Natural killer cell treated with Interleukin-12 subunit alpha and Interleukin-12 subunit beta and Interleukin-15 and Interleukin-18, amount 100 ng/mL, for 72 hours (primary cell): ENCODE measurements at regions not wholly inside any gene's neighbourhood (a gene's known extent, or its start where the extent isn't known, plus 50 kb on each side); places are given as distances from the start of the nearest gene placed in this dataset.
A peak's percentile ranks its signal among the peaks of the same experiment; 100 is the strongest.

Experiments used
- ATAC-seq, 2 donors: fragments of 150-1000 bp; cut with Tn5 transposase in 1 of 2; sonication (Bioruptor Pico), chemical (Tn5 transposase) in 1 of 2; 2 replicates each; pipeline ENCODE4 v1.10.0; 2021
- DNase-seq: peaks from one replicate; pipeline ENCODE4 v3.0.0; 2022; ENCODE audit warnings: low spot score
- H3K27ac Mint-ChIP-seq, 2 donors: 1 replicate in 1 of 2; 2 replicates in 1 of 2; pipeline ENCODE4 v1.8.0; 2022; ENCODE audit warnings: mixed read lengths in 2 of 2, mild to moderate bottlenecking in 1 of 2, moderate library complexity in 1 of 2
- H3K27me3 Mint-ChIP-seq, 2 donors: 1 replicate in 1 of 2; 2 replicates in 1 of 2; pipeline ENCODE4 v1.8.0; 2022; ENCODE audit warnings: mixed read lengths in 2 of 2
- H3K36me3 Mint-ChIP-seq: one replicate; pipeline ENCODE4 v1.8.0; 2022; ENCODE audit warnings: mixed read lengths
- H3K4me1 Mint-ChIP-seq, 2 donors: 1 replicate in 1 of 2; 2 replicates in 1 of 2; pipeline ENCODE4 v1.8.0; 2022; ENCODE audit warnings: low read depth in 2 of 2, mixed read lengths in 2 of 2, mild to moderate bottlenecking in 1 of 2
- H3K4me3 Mint-ChIP-seq: one replicate; pipeline ENCODE4 v1.8.0; 2022; ENCODE audit warnings: mixed read lengths
- H3K9me3 Mint-ChIP-seq: 2 replicates; pipeline ENCODE4 v1.8.0; 2022; ENCODE audit warnings: mixed read lengths

- Mint-ChIP-seq H3K27me3 (peaks cover 14 to 18% of the 10 kb centered on the region in 2 donors), H3K36me3 (no peaks in the 10 kb centered on the region), H3K4me3 (no peak overlapping the region), H3K4me1 (no peaks in the 10 kb centered on the region), H3K27ac (no peak overlapping the region), H3K9me3 (no peaks in the 10 kb centered on the region)
- ATAC-seq (peak; percentile 22 to 58), DNase-seq (no peak)
Measured at GRCh38 chr19:30076751-30077670, 135.0 kb downstream of the URI1 start.

- Mint-ChIP-seq H3K4me3 (no peak overlapping the region), H3K27me3 (peaks cover 18 to 21% of the 10 kb centered on the region in 2 donors), H3K27ac (no peak overlapping the region), H3K36me3 (no peaks in the 10 kb centered on the region), H3K9me3 (no peaks in the 10 kb centered on the region), H3K4me1 (no peaks in the 10 kb centered on the region)
- no peak for ATAC-seq
- no peak for DNase-seq
Measured at GRCh38 chr19:30077851-30078355, 135.9 kb downstream of the URI1 start.

GRCh38 chr19:30078381-30078910, 136.4 kb downstream of the URI1 start:
- H3K4me1 Mint-ChIP-seq, result no peaks in the 10 kb centered on the region
- no peak for DNase-seq
- no peak overlapping the region for H3K27ac Mint-ChIP-seq
- no peaks in the 10 kb centered on the region for H3K36me3 Mint-ChIP-seq
- no peak for ATAC-seq
- no peak overlapping the region for H3K4me3 Mint-ChIP-seq
- peaks cover 18 to 21% of the 10 kb centered on the region in 2 donors for H3K27me3 Mint-ChIP-seq
- no peaks in the 10 kb centered on the region for H3K9me3 Mint-ChIP-seq

- H3K27ac Mint-ChIP-seq, result no peak overlapping the region
- no peak overlapping the region for H3K4me3 Mint-ChIP-seq
Measured at GRCh38 chr19:30079200-30079599, 137.2 kb downstream of the URI1 start.

GRCh38 chr19:30082168-30082567, 140.1 kb downstream of the URI1 start:
- Mint-ChIP-seq H3K4me1 (no peaks in the 10 kb centered on the region), H3K27me3 (peaks cover 13 to 14% of the 10 kb centered on the region in 2 donors), H3K9me3 (no peaks in the 10 kb centered on the region), H3K36me3 (no peaks in the 10 kb centered on the region), H3K27ac (no peak overlapping the region), H3K4me3 (no peak overlapping the region)
- no peak for ATAC-seq
- no peak for DNase-seq

More at GRCh38 chr19:30079200-30079599, 137.2 kb downstream of the URI1 start:
- Mint-ChIP-seq H3K9me3 (no peaks in the 10 kb centered on the region), H3K36me3 (no peaks in the 10 kb centered on the region), H3K27me3 (peaks cover 18 to 21% of the 10 kb centered on the region in 2 donors), H3K4me1 (no peaks in the 10 kb centered on the region)
- ATAC-seq, result no peak
- DNase-seq, result no peak

- peaks cover 12 to 14% of the 10 kb centered on the region in 2 donors for H3K27me3 Mint-ChIP-seq
- no peaks in the 10 kb centered on the region for H3K36me3 Mint-ChIP-seq
- no peak overlapping the region for H3K4me3 Mint-ChIP-seq
- H3K27ac Mint-ChIP-seq, result no peak overlapping the region
- ATAC-seq (no peak), DNase-seq (no peak)
- no peaks in the 10 kb centered on the region for H3K4me1 Mint-ChIP-seq
- no peaks in the 10 kb centered on the region for H3K9me3 Mint-ChIP-seq
Measured at GRCh38 chr19:30082611-30083010, 140.6 kb downstream of the URI1 start.

- Mint-ChIP-seq H3K4me3 (no peak overlapping the region), H3K27me3 (peaks cover 12 to 14% of the 10 kb centered on the region in 2 donors), H3K27ac (no peak overlapping the region), H3K4me1 (no peaks in the 10 kb centered on the region), H3K9me3 (no peaks in the 10 kb centered on the region), H3K36me3 (no peaks in the 10 kb centered on the region)
- ATAC-seq, result no peak
- DNase-seq, result no peak
Measured at GRCh38 chr19:30083125-30083681, 141.2 kb downstream of the URI1 start.

- Mint-ChIP-seq H3K4me1 (no peaks in the 10 kb centered on the region), H3K27ac (no peak overlapping the region), H3K4me3 (no peak overlapping the region), H3K36me3 (no peaks in the 10 kb centered on the region), H3K9me3 (no peaks in the 10 kb centered on the region), H3K27me3 (peaks cover 12 to 14% of the 10 kb centered on the region in 2 donors)
- DNase-seq (no peak), ATAC-seq (no peak)
Measured at GRCh38 chr19:30083701-30084156, 141.7 kb downstream of the URI1 start.

- Mint-ChIP-seq H3K27me3 (peaks cover 9 to 10% of the 10 kb centered on the region in 2 donors), H3K9me3 (no peaks in the 10 kb centered on the region), H3K4me3 (no peak overlapping the region), H3K4me1 (no peaks in the 10 kb centered on the region), H3K36me3 (no peaks in the 10 kb centered on the region), H3K27ac (no peak overlapping the region)
- DNase-seq, result no peak
- ATAC-seq, result no peak
Measured at GRCh38 chr19:30084390-30084819, 142.4 kb downstream of the URI1 start.

- DNase-seq (no peak), ATAC-seq (no peak)
- Mint-ChIP-seq H3K4me3 (no peak overlapping the region), H3K4me1 (no peaks in the 10 kb centered on the region), H3K27me3 (peaks cover 6 to 7% of the 10 kb centered on the region in 2 donors), H3K36me3 (no peaks in the 10 kb centered on the region), H3K9me3 (no peaks in the 10 kb centered on the region), H3K27ac (no peak overlapping the region)
Measured at GRCh38 chr19:30085394-30085793, 143.4 kb downstream of the URI1 start.

- no peak overlapping the region for H3K27ac Mint-ChIP-seq
- H3K36me3 Mint-ChIP-seq, result no peaks in the 10 kb centered on the region
- DNase-seq (no peak), ATAC-seq (no peak)
- no peaks in the 10 kb centered on the region for H3K9me3 Mint-ChIP-seq
- H3K4me3 Mint-ChIP-seq, result no peak overlapping the region
- peaks cover 3 to 7% of the 10 kb centered on the region in 2 donors for H3K27me3 Mint-ChIP-seq
- H3K4me1 Mint-ChIP-seq, result no peaks in the 10 kb centered on the region
Measured at GRCh38 chr19:30086220-30086619, 144.2 kb downstream of the URI1 start.

- Mint-ChIP-seq H3K36me3 (no peaks in the 10 kb centered on the region), H3K4me1 (no peaks in the 10 kb centered on the region), H3K4me3 (no peak overlapping the region), H3K9me3 (no peaks in the 10 kb centered on the region), H3K27ac (no peak overlapping the region), H3K27me3 (peaks cover 0 to 7% of the 10 kb centered on the region in 2 donors)
- ATAC-seq (no peak), DNase-seq (no peak)
Measured at GRCh38 chr19:30086916-30087315, 144.9 kb downstream of the URI1 start.

GRCh38 chr19:30087381-30088138, 145.5 kb downstream of the URI1 start:
- ATAC-seq (no peak), DNase-seq (no peak)
- no peaks in the 10 kb centered on the region for H3K36me3 Mint-ChIP-seq
- no peak overlapping the region for H3K27ac Mint-ChIP-seq
- H3K27me3 Mint-ChIP-seq, result peaks cover 0 to 2% of the 10 kb centered on the region in 2 donors
- no peaks in the 10 kb centered on the region for H3K4me1 Mint-ChIP-seq
- H3K4me3 Mint-ChIP-seq, result no peak overlapping the region
- H3K9me3 Mint-ChIP-seq, result no peaks in the 10 kb centered on the region
